ENCODE measurements at regions not wholly inside any gene's neighbourhood (a gene's known extent, or its start where the extent isn't known, plus 50 kb on each side); places are given as distances from the start of the nearest gene placed in this dataset.

GRCh38 chr6:82568290-82568993 is 204.8 kb downstream of the TPBG start:
- Mint-ChIP-seq H3K4me1 (peaks cover 21% of the 10 kb centered on the region), H3K4me3 (no peak overlapping the region), H3K27ac (no peak overlapping the region), H3K9me3 (no peaks in the 10 kb centered on the region), H3K27me3 (ENCODE audit: low read depth) (no peaks in the 10 kb centered on the region), H3K36me3 (no peaks in the 10 kb centered on the region)
- DNase-seq (ENCODE audit: low spot score) (no peak), ATAC-seq (no peak)
- CTCF ChIA-PET, result no interaction called here
- no peak for TF ChIP-seq ZNF671 (CRISPR knock-in tag; IDR thresholded peaks at IDR 0.05)
- TF ChIP-seq CDX4 (CRISPR knock-in tag; IDR thresholded peaks at IDR 0.05; ENCODE audit: borderline replicate concordance), result no peak
- TF ChIP-seq TCF7 (CRISPR knock-in tag; IDR thresholded peaks at IDR 0.05; ENCODE audit: low read depth), result no peak
- TF ChIP-seq ZNF512 (CRISPR knock-in tag; IDR thresholded peaks at IDR 0.05; ENCODE audit: borderline replicate concordance), result no peak
- TF ChIP-seq E2F1 (CRISPR knock-in tag; IDR thresholded peaks at IDR 0.05), result no peak
- TF ChIP-seq FOXK1 (CRISPR knock-in tag; IDR thresholded peaks at IDR 0.05), result no peak
- no peak for TF ChIP-seq ATF6 (CRISPR knock-in tag; IDR thresholded peaks at IDR 0.05)
- POLR2A ChIA-PET, result no interaction called here

- H3K4me3 Mint-ChIP-seq, result no peak overlapping the region
- ATAC-seq (no peak), DNase-seq (ENCODE audit: low spot score) (no peak)
- TF ChIP-seq E2F4 (CRISPR knock-in tag; IDR thresholded peaks at IDR 0.05; ENCODE audit: borderline replicate concordance, low read depth) (no peak), ZNF281 (CRISPR knock-in tag; IDR thresholded peaks at IDR 0.05) (no peak), E2F5 (CRISPR knock-in tag; IDR thresholded peaks at IDR 0.05) (no peak), NR3C1 (CRISPR knock-in tag; conservative IDR thresholded peaks at IDR 0.05; ENCODE audit: low read depth) (no peak), OVOL2 (CRISPR knock-in tag; IDR thresholded peaks at IDR 0.05; ENCODE audit: borderline replicate concordance) (no peak), ARID4B (CRISPR knock-in tag; IDR thresholded peaks at IDR 0.05; ENCODE audit: borderline replicate concordance) (no peak), FOXK1 (CRISPR knock-in tag; IDR thresholded peaks at IDR 0.05) (no peak), E2F1 (CRISPR knock-in tag; IDR thresholded peaks at IDR 0.05) (no peak), IRF1 (CRISPR knock-in tag; IDR thresholded peaks at IDR 0.05) (no peak), ZBTB21 (CRISPR knock-in tag; IDR thresholded peaks at IDR 0.05; ENCODE audit: borderline replicate concordance) (no peak)
- CTCF ChIA-PET, result no interaction called here
- H3K36me3 Mint-ChIP-seq, result no peaks in the 10 kb centered on the region
- H3K27ac Mint-ChIP-seq, result no peak overlapping the region
- POLR2A ChIA-PET, result no interaction called here
- no peaks in the 10 kb centered on the region for H3K27me3 Mint-ChIP-seq (ENCODE audit: low read depth)
- H3K9me3 Mint-ChIP-seq, result no peaks in the 10 kb centered on the region
- H3K4me1 Mint-ChIP-seq, result peaks cover 22% of the 10 kb centered on the region
Measured at GRCh38 chr6:82569022-82569421, 205.4 kb downstream of the TPBG start.
